Activated CD4-positive, alpha-beta memory T cell treated with anti-CD3 and anti-CD28 coated beads for 36 hours (primary cell): ENCODE measurements at regions not wholly inside any gene's neighbourhood (a gene's known extent, or its start where the extent isn't known, plus 50 kb on each side); places are given as distances from the start of the nearest gene placed in this dataset.

Experiments used
- CTCF ChIA-PET: fragments of 350-600 bp; sonication (Branson Sonifier 250); formaldehyde crosslinking; loops from one replicate; lab custom pipeline; 2021; ENCODE audit warnings: antibody characterized with exemption, inconsistent platforms; lab: Charles Lee
- POLR2A ChIA-PET: fragments of 350-600 bp; sonication (Branson Sonifier 250); formaldehyde crosslinking; loops from one replicate; lab custom pipeline; 2021; ENCODE audit warnings: antibody characterized with exemption; lab: Charles Lee
- DNase-seq: peaks from one replicate; pipeline ENCODE4 v3.0.0-alpha.2; 2020
- H3K27ac Mint-ChIP-seq: one replicate; pipeline ENCODE4 v1.8.0; 2021; ENCODE audit warnings: mixed read lengths
- H3K27me3 Mint-ChIP-seq: one replicate; pipeline ENCODE4 v1.8.0; 2021; ENCODE audit warnings: mixed read lengths
- H3K36me3 Mint-ChIP-seq: one replicate; pipeline ENCODE4 v1.8.0; 2021; ENCODE audit warnings: mixed read lengths
- H3K4me1 Mint-ChIP-seq: one replicate; pipeline ENCODE4 v1.8.0; 2021; ENCODE audit warnings: low read depth, mixed read lengths
- H3K4me3 Mint-ChIP-seq: one replicate; pipeline ENCODE4 v1.8.0; 2021; ENCODE audit warnings: mild to moderate bottlenecking, mixed read lengths
- H3K9me3 Mint-ChIP-seq: one replicate; pipeline ENCODE4 v1.8.0; 2021; ENCODE audit warnings: mixed read lengths
- intact Hi-C: fragments of 100-400 bp; cut with micrococcal nuclease; formaldehyde crosslinking; loops from one replicate; pipeline ENCODE4 v1.15.1; 2023

DNA sequence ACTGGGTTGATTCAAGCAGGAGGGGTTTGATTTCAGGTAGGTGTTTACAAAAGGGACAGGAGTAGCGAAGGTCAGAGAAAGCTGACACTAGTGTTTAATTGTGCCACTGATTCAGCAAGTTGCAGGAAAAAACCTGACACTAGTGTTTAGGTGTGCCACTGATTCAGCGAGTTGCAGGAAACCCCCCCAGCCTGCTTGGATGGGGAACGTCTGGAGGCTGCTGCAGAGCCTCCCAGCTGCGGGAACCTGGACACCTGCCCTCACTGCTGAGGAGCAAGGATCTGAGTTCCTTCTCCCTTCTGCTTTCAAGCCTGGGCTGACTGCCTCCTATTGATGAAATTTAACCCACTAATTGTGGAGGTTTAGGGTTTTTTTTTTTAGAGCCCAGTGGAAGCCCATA, 84.2 kb downstream of the AVPR1A start:
- intact Hi-C loops, result loop anchor here (5.0 kb wide), 2 partner anchors 259 to 629 kb away; no protein-coding TSS in a partner anchor

GRCh38 chr12:63066136-63066535, 84.9 kb downstream of the AVPR1A start:
- Mint-ChIP-seq H3K4me1 (no peaks in the 10 kb centered on the region), H3K27me3 (peaks cover 1% of the 10 kb centered on the region), H3K9me3 (no peaks in the 10 kb centered on the region), H3K27ac (no peak overlapping the region), H3K36me3 (no peaks in the 10 kb centered on the region), H3K4me3 (no peak overlapping the region)
- no peak for DNase-seq
- ChIA-PET POLR2A (no interaction called here), CTCF (no interaction called here)
- intact Hi-C loops, result loop anchor here (5.0 kb wide), 2 partner anchors 259 to 629 kb away; no protein-coding TSS in a partner anchor

More for the DNA sequence above, 84.2 kb downstream of the AVPR1A start:
- ChIA-PET CTCF (no interaction called here), POLR2A (no interaction called here)
- Mint-ChIP-seq H3K27ac (no peak overlapping the region), H3K4me3 (no peak overlapping the region), H3K36me3 (no peaks in the 10 kb centered on the region), H3K27me3 (no peaks in the 10 kb centered on the region), H3K9me3 (no peaks in the 10 kb centered on the region), H3K4me1 (no peaks in the 10 kb centered on the region)
- no peak for DNase-seq

DNA sequence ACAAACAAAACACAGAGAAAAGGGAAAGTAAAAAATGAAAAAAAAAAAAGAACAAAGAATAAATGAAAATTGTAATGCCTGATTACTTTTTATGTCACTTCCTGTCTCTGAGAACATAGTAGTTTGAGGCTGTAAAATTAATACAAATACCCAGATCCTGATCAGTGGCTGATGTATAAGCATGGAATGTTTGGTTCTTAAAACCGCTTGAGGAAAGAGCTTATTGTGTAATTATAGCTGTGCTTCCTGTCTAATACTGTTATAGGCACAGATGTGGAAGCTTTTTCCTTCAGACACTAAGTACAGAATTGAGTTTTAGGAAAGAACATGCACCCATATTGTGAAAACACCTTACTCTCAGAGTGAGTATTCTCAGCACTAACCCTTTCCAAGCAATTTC, 86.9 kb downstream of the AVPR1A start:
- Mint-ChIP-seq H3K27ac (no peak overlapping the region), H3K4me3 (no peak overlapping the region), H3K4me1 (no peaks in the 10 kb centered on the region), H3K36me3 (no peaks in the 10 kb centered on the region), H3K9me3 (no peaks in the 10 kb centered on the region), H3K27me3 (peaks cover 1% of the 10 kb centered on the region)
- CTCF ChIA-PET, result no interaction called here
- POLR2A ChIA-PET, result no interaction called here
- no peak for DNase-seq
- intact Hi-C loops, result no loop called here

GRCh38 chr12:63056649-63057048, 94.4 kb downstream of the AVPR1A start:
- ChIA-PET CTCF (no interaction called here), POLR2A (no interaction called here)
- DNase-seq, result no peak
- Mint-ChIP-seq H3K36me3 (no peaks in the 10 kb centered on the region), H3K27me3 (no peaks in the 10 kb centered on the region), H3K9me3 (peaks cover 3% of the 10 kb centered on the region), H3K4me1 (no peaks in the 10 kb centered on the region), H3K4me3 (no peak overlapping the region), H3K27ac (no peak overlapping the region)
- intact Hi-C loops, result no loop called here

DNA sequence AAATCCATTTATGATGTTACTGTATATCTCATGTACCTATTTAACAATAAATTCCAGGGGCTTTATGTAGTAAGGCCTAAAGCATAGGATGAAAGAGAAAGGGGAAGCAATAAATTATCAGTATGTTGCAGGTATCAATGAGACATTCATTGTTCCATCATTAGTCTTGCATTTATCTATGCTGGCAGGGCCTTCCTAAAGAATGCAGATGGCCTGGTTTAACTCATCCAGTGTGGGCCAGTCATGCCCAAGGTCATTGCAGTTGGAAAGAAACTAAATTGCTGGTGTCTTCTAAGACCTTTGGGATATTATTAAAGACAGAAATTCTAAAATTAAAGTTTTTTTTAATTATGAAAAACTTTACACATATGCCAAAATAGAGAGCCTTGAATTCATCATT, 98.3 kb downstream of the AVPR1A start:
- ChIA-PET POLR2A (no interaction called here), CTCF (no interaction called here)
- DNase-seq, result no peak
- Mint-ChIP-seq H3K9me3 (peaks cover 3% of the 10 kb centered on the region), H3K27ac (no peak overlapping the region), H3K27me3 (peaks cover 2% of the 10 kb centered on the region), H3K36me3 (no peaks in the 10 kb centered on the region), H3K4me1 (no peaks in the 10 kb centered on the region), H3K4me3 (no peak overlapping the region)
- intact Hi-C loops, result no loop called here

DNA sequence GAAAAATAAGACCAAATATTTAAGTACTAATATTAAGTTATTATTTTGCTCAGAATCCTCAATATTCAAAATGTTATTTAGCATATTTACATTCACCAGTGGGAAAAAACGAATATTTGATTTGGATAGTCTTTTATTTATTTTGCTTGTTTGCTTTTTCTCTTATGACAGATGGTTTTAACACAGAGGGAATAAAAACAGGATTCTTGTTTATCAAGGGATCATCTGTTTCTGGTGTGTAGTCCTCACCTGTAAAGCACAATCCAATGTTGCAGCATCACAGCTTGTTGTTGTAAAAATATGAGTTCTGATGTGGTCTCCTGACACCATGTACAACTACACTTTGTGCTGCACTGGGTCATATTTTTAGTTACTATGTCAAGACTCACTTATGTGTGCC, 103.9 kb downstream of the AVPR1A start:
- POLR2A ChIA-PET, result no interaction called here
- Mint-ChIP-seq H3K4me3 (no peak overlapping the region), H3K27me3 (peaks cover 2% of the 10 kb centered on the region), H3K36me3 (no peaks in the 10 kb centered on the region), H3K9me3 (no peaks in the 10 kb centered on the region), H3K27ac (no peak overlapping the region), H3K4me1 (no peaks in the 10 kb centered on the region)
- no peak for DNase-seq
- intact Hi-C loops, result no loop called here
- CTCF ChIA-PET, result no interaction called here

GRCh38 chr12:63045020-63045860, 105.8 kb downstream of the AVPR1A start:
- H3K4me3 Mint-ChIP-seq, result no peak overlapping the region
- H3K27ac Mint-ChIP-seq, result no peak overlapping the region
- ChIA-PET POLR2A (no interaction called here), CTCF (no interaction called here)
- H3K27me3 Mint-ChIP-seq, result no peaks in the 10 kb centered on the region
- H3K9me3 Mint-ChIP-seq, result no peaks in the 10 kb centered on the region
- H3K36me3 Mint-ChIP-seq, result no peaks in the 10 kb centered on the region
- intact Hi-C loops, result no loop called here
- DNase-seq, result no peak
- H3K4me1 Mint-ChIP-seq, result no peaks in the 10 kb centered on the region

GRCh38 chr12:63042646-63043045, 107.7 kb upstream of the PPM1H start:
- no peaks in the 10 kb centered on the region for H3K4me1 Mint-ChIP-seq
- intact Hi-C loops, result no loop called here
- ChIA-PET CTCF (no interaction called here), POLR2A (no interaction called here)
- no peaks in the 10 kb centered on the region for H3K36me3 Mint-ChIP-seq
- H3K27me3 Mint-ChIP-seq, result no peaks in the 10 kb centered on the region
- H3K4me3 Mint-ChIP-seq, result no peak overlapping the region
- H3K9me3 Mint-ChIP-seq, result no peaks in the 10 kb centered on the region
- H3K27ac Mint-ChIP-seq, result no peak overlapping the region
- DNase-seq, result no peak

DNA sequence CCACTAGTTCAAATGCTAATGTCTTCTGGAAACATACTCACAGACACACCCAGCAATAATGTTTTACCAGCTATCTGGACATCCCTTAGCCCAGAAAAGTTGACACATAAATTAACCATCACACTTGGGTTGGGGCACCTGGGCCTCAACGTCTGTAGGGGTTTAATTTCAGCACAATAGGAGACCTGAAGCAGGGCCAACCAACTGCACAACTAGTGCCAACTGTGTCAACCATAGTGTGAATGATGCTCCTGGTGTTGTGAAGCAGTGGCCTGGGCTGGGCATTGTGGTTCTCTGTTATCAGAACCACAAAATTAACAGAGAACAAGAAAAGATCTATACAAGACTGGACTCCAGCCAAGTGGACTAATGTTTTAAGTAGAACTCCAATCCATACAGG, 106.7 kb upstream of the PPM1H start:
- Mint-ChIP-seq H3K27ac (no peak overlapping the region), H3K4me1 (no peaks in the 10 kb centered on the region), H3K9me3 (no peaks in the 10 kb centered on the region), H3K27me3 (no peaks in the 10 kb centered on the region), H3K4me3 (no peak overlapping the region), H3K36me3 (no peaks in the 10 kb centered on the region)
- ChIA-PET POLR2A (no interaction called here), CTCF (no interaction called here)
- DNase-seq, result no peak
- intact Hi-C loops, result no loop called here

GRCh38 chr12:63040526-63041220, 105.7 kb upstream of the PPM1H start:
- Mint-ChIP-seq H3K36me3 (no peaks in the 10 kb centered on the region), H3K4me1 (no peaks in the 10 kb centered on the region), H3K4me3 (no peak overlapping the region), H3K9me3 (no peaks in the 10 kb centered on the region), H3K27me3 (no peaks in the 10 kb centered on the region), H3K27ac (no peak overlapping the region)
- intact Hi-C loops, result no loop called here
- ChIA-PET POLR2A (no interaction called here), CTCF (no interaction called here)
- no peak for DNase-seq

DNA sequence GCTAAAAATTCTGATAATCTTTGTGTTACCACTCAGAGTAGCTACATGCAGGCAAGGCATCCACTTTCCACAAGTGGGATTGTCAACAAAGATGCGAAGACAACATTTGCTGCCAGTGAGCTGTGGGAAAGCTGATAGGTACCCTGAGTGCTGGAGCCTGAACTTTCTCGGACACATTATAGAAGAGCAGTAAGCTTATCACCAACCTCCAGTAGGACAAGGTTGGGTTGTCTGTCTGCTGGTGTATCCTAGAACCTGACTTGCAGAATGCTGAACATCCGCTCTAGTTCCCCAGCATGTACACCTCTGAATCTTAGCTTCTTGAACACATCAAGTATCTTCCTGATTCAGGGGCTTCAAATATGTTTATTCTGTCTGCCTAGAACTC, 103.8 kb upstream of the PPM1H start:
- no peak for DNase-seq
- ChIA-PET CTCF (no interaction called here), POLR2A (no interaction called here)
- H3K27me3 Mint-ChIP-seq, result no peaks in the 10 kb centered on the region
- H3K9me3 Mint-ChIP-seq, result no peaks in the 10 kb centered on the region
- H3K27ac Mint-ChIP-seq, result no peak overlapping the region
- H3K4me3 Mint-ChIP-seq, result no peak overlapping the region
- intact Hi-C loops, result no loop called here
- no peaks in the 10 kb centered on the region for H3K4me1 Mint-ChIP-seq
- H3K36me3 Mint-ChIP-seq, result no peaks in the 10 kb centered on the region

DNA sequence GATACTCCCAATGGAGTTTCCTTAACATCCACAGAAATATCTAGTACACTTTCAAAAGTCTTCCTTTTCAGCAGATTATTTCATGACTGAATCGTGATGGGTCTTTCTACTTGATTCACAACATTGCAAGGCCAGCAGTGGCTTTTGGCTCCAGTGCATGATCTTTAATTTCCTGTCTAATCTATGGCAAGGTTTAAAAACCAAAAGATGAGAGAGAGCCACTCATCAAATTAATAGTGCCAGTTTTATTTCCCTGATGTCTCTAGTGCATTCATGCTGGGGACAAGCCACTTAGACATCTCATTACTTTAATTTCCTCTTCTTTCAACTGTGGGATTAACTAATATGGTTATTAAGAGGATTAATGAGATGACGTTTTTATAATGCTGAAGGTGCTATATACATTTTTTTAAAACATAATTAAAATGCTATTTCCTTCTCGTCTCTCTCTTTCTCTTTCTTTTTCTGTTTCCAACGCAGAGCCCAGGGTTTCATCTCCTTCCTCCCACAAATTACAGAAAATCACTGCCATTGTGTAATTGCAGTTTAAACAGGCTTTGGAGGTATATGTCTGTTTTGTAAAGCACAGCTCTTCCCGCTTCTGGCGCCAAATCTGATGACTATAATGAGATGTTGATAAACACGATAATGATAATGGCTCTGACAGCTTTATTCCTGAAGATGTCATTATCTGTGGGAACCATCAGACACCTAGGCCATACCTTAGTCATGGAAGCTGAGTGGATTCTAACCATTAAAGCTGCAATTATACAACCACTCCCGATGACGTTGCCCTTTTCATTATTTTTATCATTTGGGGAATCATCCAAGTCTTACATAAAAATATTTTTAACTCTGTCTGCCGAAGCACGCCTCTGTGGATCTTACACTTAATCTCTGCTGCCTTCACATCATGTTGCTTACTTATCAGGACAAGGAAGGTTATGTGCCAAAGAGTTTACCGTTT, 103.1 kb upstream of the PPM1H start:
- Mint-ChIP-seq H3K36me3 (no peaks in the 10 kb centered on the region), H3K4me1 (no peaks in the 10 kb centered on the region), H3K27me3 (no peaks in the 10 kb centered on the region), H3K9me3 (no peaks in the 10 kb centered on the region), H3K27ac (no peak overlapping the region), H3K4me3 (no peak overlapping the region)
- ChIA-PET CTCF (no interaction called here), POLR2A (no interaction called here)
- intact Hi-C loops, result no loop called here
- DNase-seq, result no peak
